ENCODE measurements at regions not wholly inside any gene's neighbourhood (a gene's known extent, or its start where the extent isn't known, plus 50 kb on each side); places are given as distances from the start of the nearest gene placed in this dataset.

- no peak for TF ChIP-seq CTCF (IDR thresholded peaks at IDR 0.05; ENCODE audit: low read length)
- TF ChIP-seq EZH2 (IDR thresholded peaks at IDR 0.05; ENCODE audit: borderline replicate concordance, low read length): no peak
Observed at GRCh38 chr13:106403280-106403679, 132.2 kb downstream of the EFNB2 start.
